GM19455 (cell line): ENCODE measurements at regions not wholly inside any gene's neighbourhood (a gene's known extent, or its start where the extent isn't known, plus 50 kb on each side); places are given as distances from the start of the nearest gene placed in this dataset.
A peak's percentile ranks its signal among the peaks of the same experiment; 100 is the strongest.
"Not testable (repeated sequence)": the region's sequence is repeated elsewhere in the genome, so short reads cannot be mapped to it uniquely, and the experiment has no call there.

ENCODE experiments used
- ATAC-seq: cut with Tn5 transposase; IDR thresholded peaks from one replicate; pipeline ENCODE4 v1.9.1; 2021; ENCODE audit not compliant: unreplicated experiment

GRCh38 chr10:121131426-121132265 lies 280.5 kb downstream of the WDR11 start:
- no peak for ATAC-seq

DNA sequence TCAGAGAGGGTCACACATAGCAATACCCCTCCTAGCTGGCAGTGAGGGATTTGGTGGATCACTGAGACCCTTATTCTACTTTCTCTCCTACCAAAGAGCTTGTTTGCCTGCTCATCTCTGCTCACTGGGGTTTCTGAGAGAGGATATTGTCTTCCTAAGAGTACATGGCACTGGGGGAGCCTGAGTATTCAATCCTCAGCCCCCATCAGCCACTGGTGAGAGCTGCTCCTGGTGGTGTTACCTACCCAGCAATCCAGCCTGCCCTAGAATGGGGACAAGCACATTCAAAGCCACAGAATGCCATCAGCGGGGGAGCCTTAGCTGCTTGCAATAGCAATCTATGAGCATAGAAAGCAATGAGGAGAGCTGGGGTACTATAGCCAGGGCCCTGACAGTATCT lies 281.1 kb downstream of the WDR11 start:
- ATAC-seq, result no peak

DNA sequence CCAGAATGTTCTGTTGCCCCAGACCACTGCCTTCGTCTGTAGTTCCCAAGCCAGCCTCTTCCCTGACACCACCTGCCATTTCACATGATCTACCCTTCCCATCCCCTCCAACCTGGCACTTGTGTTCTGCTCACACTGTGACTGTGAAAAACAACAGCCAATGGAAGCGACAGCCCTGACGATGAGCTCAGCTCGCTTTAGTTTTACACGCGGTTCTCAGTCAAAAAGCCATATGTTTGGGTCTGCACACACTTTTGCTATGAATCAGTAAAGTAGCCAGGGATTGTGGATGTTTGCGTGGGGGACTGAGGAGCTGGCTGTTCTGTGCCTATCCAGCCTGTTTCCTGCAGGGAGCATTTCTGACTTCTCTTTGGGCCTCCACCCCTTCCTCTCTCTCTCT lies 282.7 kb downstream of the WDR11 start:
- ATAC-seq, result no peak

GRCh38 chr10:121134711-121135110 lies 283.5 kb downstream of the WDR11 start:
- no peak for ATAC-seq

- no peak for ATAC-seq
Measured at GRCh38 chr10:121135512-121135911, 284.4 kb downstream of the WDR11 start.

DNA sequence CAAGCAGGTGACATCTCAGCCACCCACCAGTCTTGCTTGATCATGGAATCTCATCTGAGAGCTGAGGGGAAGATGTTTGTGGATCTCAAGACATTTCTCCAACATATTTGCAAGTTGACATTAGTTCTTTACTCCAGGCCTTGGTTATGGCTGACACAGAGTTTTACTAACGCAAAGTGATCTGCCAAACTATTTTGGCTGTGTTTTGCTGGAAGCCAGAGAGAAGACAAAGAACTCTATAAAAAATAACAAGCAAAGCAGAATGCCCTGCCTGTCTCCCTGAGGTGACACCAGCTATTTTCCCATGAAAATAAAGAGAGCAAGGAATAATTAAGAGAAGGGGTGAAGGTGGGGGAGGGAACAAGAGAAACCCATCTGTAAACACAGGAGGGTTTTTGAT lies 286.4 kb downstream of the WDR11 start:
- ATAC-seq, result no peak

DNA sequence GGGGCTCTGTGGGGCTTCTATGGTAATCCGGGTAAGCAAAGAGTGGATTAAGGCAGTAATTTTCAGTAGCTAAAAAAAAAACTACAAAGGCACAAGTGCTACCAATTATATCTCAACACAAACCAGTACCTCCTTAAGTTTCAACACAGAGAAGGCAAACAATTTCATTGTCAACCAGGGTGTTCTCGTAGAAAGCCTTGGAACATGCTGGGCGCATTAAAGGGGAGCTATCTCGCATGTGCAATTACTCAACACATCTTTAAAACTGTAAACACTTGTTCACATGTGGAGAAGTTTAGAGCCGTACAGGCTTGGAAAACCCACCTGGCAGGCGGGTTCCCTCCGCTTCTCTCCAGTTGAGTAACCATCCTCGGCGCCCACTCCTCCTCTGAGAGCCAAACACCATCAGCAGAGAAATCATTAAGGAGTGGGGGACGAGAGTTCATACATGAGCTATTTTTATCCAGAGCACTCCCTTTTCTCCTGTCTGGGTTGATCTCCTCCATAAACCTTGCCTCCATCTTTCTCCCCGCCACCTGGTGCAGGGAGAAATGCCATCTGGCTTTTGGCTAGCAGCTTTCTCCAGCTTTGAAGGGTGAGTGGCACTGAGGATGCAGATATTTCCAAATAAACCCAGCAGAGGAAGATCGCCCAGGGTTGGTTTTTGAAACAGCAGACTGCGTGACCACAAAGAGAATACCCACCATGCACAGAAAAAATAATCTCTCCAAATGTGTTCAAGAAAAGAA lies 287.1 kb downstream of the WDR11 start:
- no peak for ATAC-seq

GRCh38 chr10:121138918-121139317 lies 287.8 kb downstream of the WDR11 start:
- no peak for ATAC-seq

DNA sequence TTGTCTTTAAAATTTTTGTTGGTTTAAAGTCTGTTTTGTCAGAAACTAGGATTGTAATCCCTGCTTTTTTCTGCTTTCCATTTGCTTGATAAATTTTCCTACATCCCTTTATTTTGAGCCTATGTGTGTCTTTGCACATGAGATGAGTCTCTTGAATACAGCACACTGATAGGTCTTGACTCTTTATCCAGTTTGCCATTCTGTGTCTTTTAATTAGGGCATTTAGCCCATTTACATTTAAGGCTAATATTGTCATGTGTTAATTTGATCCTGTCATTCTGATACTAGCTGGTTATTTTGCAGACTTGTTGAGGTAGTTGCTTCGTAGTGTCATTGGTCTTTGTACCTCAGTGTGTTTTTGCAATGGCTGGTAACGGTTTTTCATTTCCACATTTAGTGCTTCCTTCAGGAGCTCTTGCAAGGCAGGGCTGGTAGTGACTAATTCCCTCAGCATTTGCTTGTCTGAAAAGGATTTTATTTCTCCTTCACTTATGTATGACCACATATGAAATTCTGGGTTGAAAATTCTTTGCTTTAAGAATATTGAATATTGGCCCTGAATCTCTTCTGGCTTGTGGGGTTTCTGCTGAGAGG lies 294.7 kb downstream of the WDR11 start:
- ATAC-seq, result not testable (repeated sequence)

- ATAC-seq, result no peak
Measured at GRCh38 chr10:121148921-121149320, 297.8 kb downstream of the WDR11 start.

DNA sequence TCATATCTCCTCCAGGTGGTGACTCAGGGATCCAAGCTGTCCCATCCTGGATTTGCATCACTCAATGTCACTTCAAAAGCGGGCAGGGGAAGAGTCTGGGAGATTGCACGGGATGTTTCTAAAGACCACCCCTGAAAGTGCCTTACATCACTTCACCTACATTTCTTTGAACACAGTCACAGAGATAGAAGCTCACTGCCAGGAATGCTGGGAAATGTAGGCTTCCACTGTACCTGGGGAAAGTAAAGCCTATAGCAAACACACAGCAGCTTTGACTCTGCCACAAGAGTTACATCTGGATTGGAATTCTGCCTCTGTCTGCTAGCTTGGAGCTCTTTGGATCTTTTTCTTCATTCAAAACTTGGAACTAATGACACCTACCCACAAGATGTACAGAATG lies 300.9 kb downstream of the WDR11 start:
- no peak for ATAC-seq

GRCh38 chr10:121152935-121153334 lies 301.8 kb downstream of the WDR11 start:
- no peak for ATAC-seq

- no peak for ATAC-seq
Measured at GRCh38 chr10:121154310-121154709, 303.1 kb downstream of the WDR11 start.

DNA sequence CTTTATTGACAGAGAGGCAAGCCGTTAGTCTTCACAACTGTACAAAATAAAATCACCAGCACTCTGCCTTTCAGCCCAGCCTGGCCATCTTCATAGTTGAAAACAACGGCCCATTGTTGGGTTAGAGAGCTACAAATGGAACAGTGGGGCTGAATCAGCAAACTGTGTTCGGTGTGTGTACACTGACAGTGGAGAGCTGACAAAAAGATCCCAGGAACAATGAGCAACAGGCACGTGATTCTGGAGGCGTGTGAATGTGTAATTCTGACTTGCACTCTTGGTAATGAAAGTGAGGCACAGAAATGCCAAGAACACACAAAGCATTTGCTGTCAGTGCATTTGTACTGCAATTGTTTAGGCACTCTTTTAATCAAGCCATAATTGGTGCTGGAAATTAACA lies 303.7 kb downstream of the WDR11 start:
- ATAC-seq, result no peak

- ATAC-seq, result no peak
Measured at GRCh38 chr10:121155742-121156474, 304.7 kb downstream of the WDR11 start.

GRCh38 chr10:121157998-121158397 lies 306.8 kb downstream of the WDR11 start:
- ATAC-seq, result no peak

DNA sequence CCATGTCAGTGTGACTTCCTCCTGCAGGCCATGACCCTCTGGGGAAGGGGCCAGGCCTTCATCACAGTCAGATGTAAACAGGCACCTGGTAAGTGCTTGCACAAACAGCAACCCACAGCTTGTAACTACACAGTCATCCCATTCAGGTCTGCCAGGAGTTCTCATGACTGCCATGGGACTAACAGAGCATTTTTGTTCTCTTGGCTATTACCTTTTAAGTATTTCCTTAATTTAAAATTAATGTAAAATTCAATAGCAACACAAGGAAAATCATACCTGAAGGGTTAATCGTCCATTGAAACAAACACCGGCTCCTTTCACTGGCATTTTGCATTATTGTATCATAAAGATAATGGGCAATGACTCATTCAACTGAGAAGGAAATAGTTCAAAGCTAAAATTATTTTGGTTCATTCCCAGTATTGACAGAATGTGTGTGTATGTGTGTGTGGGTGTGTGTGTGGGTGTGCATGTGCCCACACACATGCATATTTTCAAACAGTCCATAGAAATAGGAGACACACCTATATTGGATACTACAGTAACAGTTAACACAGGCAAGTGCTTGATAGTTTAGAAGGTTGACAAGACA lies 307.9 kb downstream of the WDR11 start:
- ATAC-seq, result no peak

- peak; percentile 59 for ATAC-seq
Measured at GRCh38 chr10:121159670-121160069, 308.5 kb downstream of the WDR11 start.

DNA sequence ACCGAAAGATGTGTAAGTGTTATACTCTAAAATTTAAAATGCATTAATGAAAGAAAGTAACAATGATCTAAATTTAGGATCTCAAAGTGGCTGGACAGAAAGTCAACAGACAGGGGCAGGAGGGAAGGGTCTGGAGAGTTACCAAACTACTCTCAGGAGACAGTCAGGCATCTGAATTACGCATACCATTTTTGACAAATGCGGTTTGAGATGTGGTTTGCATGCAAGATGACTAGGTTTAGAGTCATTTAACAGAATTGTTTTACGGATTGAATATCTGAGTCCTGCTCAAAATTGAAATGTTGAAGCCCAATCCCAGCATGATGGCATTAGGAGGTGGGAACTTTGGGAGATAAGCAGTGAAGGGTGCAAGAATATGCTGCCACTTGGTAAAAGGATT lies 314.1 kb downstream of the WDR11 start:
- ATAC-seq, result no peak

GRCh38 chr10:121167534-121168243 lies 316.5 kb downstream of the WDR11 start:
- ATAC-seq, result no peak
